ENCODE measurements at regions not wholly inside any gene's neighbourhood (a gene's known extent, or its start where the extent isn't known, plus 50 kb on each side); places are given as distances from the start of the nearest gene placed in this dataset.

GRCh38 chr13:19067767-19068166 lies 113.9 kb downstream of the TUBA3C start:
- TF ChIP-seq, protein P1, sequence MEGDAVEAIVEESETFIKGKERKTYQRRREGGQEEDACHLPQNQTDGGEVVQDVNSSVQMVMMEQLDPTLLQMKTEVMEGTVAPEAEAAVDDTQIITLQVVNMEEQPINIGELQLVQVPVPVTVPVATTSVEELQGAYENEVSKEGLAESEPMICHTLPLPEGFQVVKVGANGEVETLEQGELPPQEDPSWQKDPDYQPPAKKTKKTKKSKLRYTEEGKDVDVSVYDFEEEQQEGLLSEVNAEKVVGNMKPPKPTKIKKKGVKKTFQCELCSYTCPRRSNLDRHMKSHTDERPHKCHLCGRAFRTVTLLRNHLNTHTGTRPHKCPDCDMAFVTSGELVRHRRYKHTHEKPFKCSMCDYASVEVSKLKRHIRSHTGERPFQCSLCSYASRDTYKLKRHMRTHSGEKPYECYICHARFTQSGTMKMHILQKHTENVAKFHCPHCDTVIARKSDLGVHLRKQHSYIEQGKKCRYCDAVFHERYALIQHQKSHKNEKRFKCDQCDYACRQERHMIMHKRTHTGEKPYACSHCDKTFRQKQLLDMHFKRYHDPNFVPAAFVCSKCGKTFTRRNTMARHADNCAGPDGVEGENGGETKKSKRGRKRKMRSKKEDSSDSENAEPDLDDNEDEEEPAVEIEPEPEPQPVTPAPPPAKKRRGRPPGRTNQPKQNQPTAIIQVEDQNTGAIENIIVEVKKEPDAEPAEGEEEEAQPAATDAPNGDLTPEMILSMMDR (IDR thresholded peaks at IDR 0.05), result no peak
- H3K27ac ChIP-seq, result no peak overlapping the region
- no peak overlapping the region for H3K4me3 ChIP-seq
- no peak for ATAC-seq
- 90 to 96% (median 93%) methylated on average over 2 of the region's 2 CpGs for WGBS, 3 donors
- H3K36me3 ChIP-seq (ENCODE audit: insufficient read depth in 1 of 2, low read depth in 1 of 2), result no peaks in the 10 kb centered on the region
- DNase-seq, result no peak
- intact Hi-C loops (cut with DNase I), result no loop called here
- H3K27me3 ChIP-seq (ENCODE audit: insufficient read depth in 3 of 3, low read length in 2 of 3), result peaks cover 0 to 3% (median 0%) of the 10 kb centered on the region in 3 donors
- no peaks in the 10 kb centered on the region for H3K4me1 ChIP-seq
- H3K9me3 ChIP-seq, result no peaks in the 10 kb centered on the region

DNA sequence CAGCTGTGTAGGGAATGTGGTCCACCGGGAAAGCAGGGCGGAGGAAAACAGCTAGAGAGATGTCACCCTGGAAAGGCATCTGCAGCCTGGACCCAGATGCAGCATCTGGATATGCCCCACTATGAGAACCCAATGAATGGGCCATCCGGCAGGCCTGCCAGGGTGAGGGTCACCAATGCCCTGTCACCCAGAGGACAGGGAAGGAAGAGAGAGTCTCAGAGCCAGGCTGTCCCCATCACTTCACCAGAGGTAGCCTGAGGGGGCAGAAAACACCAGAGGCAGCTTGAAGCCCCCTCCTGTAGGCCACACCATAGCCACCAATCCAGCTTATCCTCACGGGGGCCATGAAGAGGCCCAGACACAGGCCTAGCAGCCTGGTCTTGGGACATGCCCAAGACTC lies 118.8 kb downstream of the TUBA3C start:
- Histone ChIP-seq H3K4me3 (no peak overlapping the region), H3K27me3 (ENCODE audit: insufficient read depth in 3 of 3, low read length in 2 of 3) (no peaks in the 10 kb centered on the region), H3K9me3 (no peaks in the 10 kb centered on the region), H3K27ac (no peak overlapping the region), H3K4me1 (no peaks in the 10 kb centered on the region), H3K36me3 (ENCODE audit: insufficient read depth in 1 of 2, low read depth in 1 of 2) (no peaks in the 10 kb centered on the region)
- TF ChIP-seq, protein P1 (IDR thresholded peaks at IDR 0.05), result no peak
- WGBS, 3 donors, result 82 to 100% (median 82%) methylated on average over 4 of the region's 4 CpGs
- DNase-seq, result no peak
- ATAC-seq, result no peak
- intact Hi-C loops (cut with DNase I), result no loop called here

DNA sequence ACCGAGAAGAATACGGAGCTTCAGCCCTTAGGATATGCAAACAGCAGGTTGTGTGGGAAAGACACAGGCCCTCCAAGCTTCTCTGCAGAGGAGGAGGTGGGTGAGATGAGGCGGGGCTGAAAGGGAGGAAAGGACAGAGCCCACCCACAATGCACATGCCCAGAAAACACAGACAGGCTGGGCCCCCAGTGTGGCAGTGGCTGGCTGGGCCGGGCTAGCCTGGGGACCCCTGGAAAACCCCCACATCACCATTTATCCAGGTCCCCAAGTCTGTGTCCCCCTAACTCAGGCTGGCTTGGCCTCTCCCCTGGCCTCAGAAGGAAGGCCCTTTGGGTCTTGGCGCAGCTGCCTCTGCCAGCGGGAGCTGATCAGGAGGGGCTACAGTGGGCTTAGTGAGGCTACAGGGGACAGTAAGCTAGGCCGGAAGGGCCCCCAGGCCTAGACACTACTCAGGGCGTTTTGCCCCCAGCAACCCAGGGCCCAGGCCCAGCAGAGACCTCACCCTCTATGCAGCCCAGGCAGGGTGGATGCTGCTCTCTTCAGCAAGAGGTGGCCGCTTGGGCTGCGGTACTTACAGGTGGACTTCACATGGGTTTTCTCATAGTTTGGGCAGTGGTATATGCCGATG lies 119.5 kb downstream of the TUBA3C start:
- ATAC-seq, result no peak
- Histone ChIP-seq H3K9me3 (no peaks in the 10 kb centered on the region), H3K4me3 (no peak overlapping the region), H3K27me3 (ENCODE audit: insufficient read depth in 3 of 3, low read length in 2 of 3) (no peaks in the 10 kb centered on the region), H3K4me1 (no peaks in the 10 kb centered on the region), H3K36me3 (ENCODE audit: insufficient read depth in 1 of 2, low read depth in 1 of 2) (no peaks in the 10 kb centered on the region), H3K27ac (no peak overlapping the region)
- TF ChIP-seq, protein P1 (IDR thresholded peaks at IDR 0.05), result no peak
- intact Hi-C loops (cut with DNase I), result no loop called here
- DNase-seq, result no peak
- WGBS, 3 donors, result 81 to 88% (median 85%) methylated on average over 10 to 11 of the region's 11 CpGs

DNA sequence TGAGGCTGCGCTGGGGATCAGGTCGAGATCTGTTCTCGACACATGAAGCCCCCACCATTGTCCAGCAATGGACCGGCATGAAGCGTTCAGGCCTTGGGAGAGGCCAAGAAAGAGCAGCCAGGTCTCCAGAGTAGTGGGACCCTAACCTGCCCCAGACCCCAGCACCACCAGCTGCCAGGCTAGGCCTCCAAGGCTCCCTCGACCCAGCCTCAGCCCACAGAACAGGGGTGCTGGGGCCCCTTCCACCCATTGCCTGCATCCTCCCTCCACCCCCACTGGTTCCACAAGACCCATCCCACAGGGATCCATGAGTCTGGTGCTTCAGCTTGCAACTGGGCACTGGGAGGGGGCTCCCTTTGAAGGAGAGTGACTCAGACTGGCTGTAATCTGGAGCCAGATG lies 120.3 kb downstream of the TUBA3C start:
- H3K4me1 ChIP-seq, result no peaks in the 10 kb centered on the region
- H3K27me3 ChIP-seq (ENCODE audit: insufficient read depth in 3 of 3, low read length in 2 of 3), result no peaks in the 10 kb centered on the region
- WGBS, 3 donors, result 84 to 90% (median 84%) methylated on average over 6 of the region's 6 CpGs
- TF ChIP-seq, protein P1 (IDR thresholded peaks at IDR 0.05), result no peak
- no peak overlapping the region for H3K4me3 ChIP-seq
- H3K27ac ChIP-seq, result no peak overlapping the region
- H3K9me3 ChIP-seq, result no peaks in the 10 kb centered on the region
- DNase-seq (no peak), ATAC-seq (no peak)
- intact Hi-C loops (cut with DNase I), result no loop called here
- H3K36me3 ChIP-seq (ENCODE audit: insufficient read depth in 1 of 2, low read depth in 1 of 2), result no peaks in the 10 kb centered on the region
